ENCODE measurements at regions not wholly inside any gene's neighbourhood (a gene's known extent, or its start where the extent isn't known, plus 50 kb on each side); places are given as distances from the start of the nearest gene placed in this dataset.
"Not testable (repeated sequence)": the region's sequence is repeated elsewhere in the genome, so short reads cannot be mapped to it uniquely, and the experiment has no call there.

GRCh38 chr2:59827677-59828076 lies 725.8 kb downstream of the BCL11A start:
- in situ Hi-C loops (cut with HindIII; ENCODE audit: low sequenced_read_pairs), result no loop called here
- DNase-seq (ENCODE audit: low spot score), result no peak

DNA sequence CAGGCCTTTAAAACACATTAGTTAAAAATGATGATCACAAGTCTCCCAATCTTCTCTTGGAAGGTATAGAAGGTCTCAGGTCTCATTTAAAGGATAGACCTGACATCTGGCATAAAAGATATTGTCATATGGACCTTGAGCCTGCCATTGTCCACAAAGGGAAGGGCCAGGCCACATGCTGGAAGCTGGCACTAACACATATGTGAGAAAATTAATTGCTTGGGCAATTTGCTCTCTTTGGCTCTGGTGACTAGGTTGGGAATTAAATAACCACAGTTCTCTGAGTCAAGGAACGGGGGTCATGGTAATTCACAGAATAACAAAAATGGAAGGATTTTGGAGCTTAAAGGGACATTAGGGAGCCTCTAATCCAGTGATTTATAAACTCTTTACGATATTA lies 727.3 kb downstream of the BCL11A start:
- DNase-seq (ENCODE audit: low spot score), result no peak
- in situ Hi-C loops (cut with HindIII; ENCODE audit: low sequenced_read_pairs), result no loop called here

GRCh38 chr2:59824314-59824713 lies 729.1 kb downstream of the BCL11A start:
- in situ Hi-C loops (cut with HindIII; ENCODE audit: low sequenced_read_pairs), result no loop called here
- DNase-seq (ENCODE audit: low spot score), result no peak

- in situ Hi-C loops (cut with HindIII; ENCODE audit: low sequenced_read_pairs), result no loop called here
- DNase-seq (ENCODE audit: low spot score), result no peak
Observed at GRCh38 chr2:59816075-59816474, 737.4 kb downstream of the BCL11A start.

DNA sequence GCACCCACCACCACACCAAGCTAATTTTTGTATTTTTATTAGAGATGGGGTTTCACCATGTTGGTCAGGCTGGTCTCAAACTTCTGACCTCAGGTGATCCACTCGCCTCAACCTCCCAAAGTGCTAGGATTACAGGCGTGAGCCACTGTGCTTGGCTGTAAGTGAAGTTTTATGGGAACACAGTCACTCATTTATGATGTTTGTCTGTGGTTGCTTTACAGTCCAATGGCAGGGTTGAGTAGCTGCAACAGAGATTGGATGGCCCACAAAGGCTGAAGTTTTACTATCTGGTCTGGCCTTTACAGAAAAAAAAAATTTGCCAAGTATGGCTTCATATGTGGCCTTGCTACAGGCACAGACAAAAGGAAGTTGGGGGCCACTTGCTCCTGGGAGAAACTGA lies 743.2 kb downstream of the BCL11A start:
- DNase-seq (ENCODE audit: low spot score); in situ Hi-C loops (cut with HindIII; ENCODE audit: low sequenced_read_pairs): not testable (repeated sequence)

DNA sequence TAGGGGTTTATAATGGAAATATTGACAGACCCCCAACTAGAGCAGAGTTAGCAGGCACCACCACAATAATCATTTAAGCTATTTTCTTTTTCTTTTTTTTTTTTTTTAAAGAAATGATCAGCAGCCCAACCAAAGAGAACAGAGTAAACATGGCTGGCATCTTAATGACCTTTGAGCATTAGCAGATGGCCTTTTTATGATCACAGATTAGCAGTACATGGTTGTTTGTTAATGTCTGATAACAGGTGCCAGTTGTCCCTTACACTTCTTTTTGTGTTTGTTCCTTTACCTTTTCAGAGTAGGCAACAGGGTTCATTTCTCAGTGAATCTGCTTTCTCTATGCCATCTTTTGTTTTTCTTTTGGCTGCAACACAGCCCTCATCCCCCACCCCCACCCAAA lies 747.0 kb downstream of the BCL11A start:
- in situ Hi-C loops (cut with HindIII; ENCODE audit: low sequenced_read_pairs), result no loop called here
- no peak for DNase-seq (ENCODE audit: low spot score)

- in situ Hi-C loops (cut with HindIII; ENCODE audit: low sequenced_read_pairs), result no loop called here
- DNase-seq (ENCODE audit: low spot score), result no peak
Observed at GRCh38 chr2:59804732-59805131, 748.7 kb downstream of the BCL11A start.

- DNase-seq (ENCODE audit: low spot score), result no peak
- in situ Hi-C loops (cut with HindIII; ENCODE audit: low sequenced_read_pairs), result no loop called here
Observed at GRCh38 chr2:59803586-59803985, 749.9 kb downstream of the BCL11A start.

- DNase-seq (ENCODE audit: low spot score), result no peak
- in situ Hi-C loops (cut with HindIII; ENCODE audit: low sequenced_read_pairs), result no loop called here
Observed at GRCh38 chr2:59798687-59799232, 754.7 kb downstream of the BCL11A start.

- in situ Hi-C loops (cut with HindIII; ENCODE audit: low sequenced_read_pairs), result no loop called here
- DNase-seq (ENCODE audit: low spot score), result no peak
Observed at GRCh38 chr2:59791004-59791618, 762.3 kb downstream of the BCL11A start.

- no peak for DNase-seq (ENCODE audit: low spot score)
- in situ Hi-C loops (cut with HindIII; ENCODE audit: low sequenced_read_pairs), result no loop called here
Observed at GRCh38 chr2:59790186-59791003, 763.1 kb downstream of the BCL11A start.

DNA sequence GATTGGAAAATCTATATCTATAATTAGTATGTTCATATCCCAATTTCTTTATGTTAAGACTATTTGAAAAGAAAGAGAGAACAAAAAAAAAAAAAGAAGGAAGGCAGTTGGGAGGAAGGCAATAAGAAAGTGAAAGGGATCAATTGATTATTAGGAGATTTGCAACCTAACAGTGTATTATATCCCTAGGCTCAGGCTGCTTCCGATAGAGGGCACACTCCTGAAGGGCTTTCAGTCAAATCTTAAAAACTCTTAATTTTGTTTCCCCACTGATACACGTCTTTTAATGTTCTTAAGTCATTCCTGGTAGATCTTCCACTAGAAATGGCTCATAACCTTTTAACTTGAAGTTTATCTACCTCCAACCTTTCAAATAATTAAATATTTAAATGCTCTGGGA lies 763.9 kb downstream of the BCL11A start:
- no peak for DNase-seq (ENCODE audit: low spot score)
- in situ Hi-C loops (cut with HindIII; ENCODE audit: low sequenced_read_pairs), result no loop called here

GRCh38 chr2:59787095-59787494 lies 766.4 kb downstream of the BCL11A start:
- no peak for DNase-seq (ENCODE audit: low spot score)
- in situ Hi-C loops (cut with HindIII; ENCODE audit: low sequenced_read_pairs), result no loop called here

- no peak for DNase-seq (ENCODE audit: low spot score)
- in situ Hi-C loops (cut with HindIII; ENCODE audit: low sequenced_read_pairs), result no loop called here
Observed at GRCh38 chr2:59786684-59787083, 766.8 kb downstream of the BCL11A start.

GRCh38 chr2:59779571-59779970 lies 773.9 kb downstream of the BCL11A start:
- DNase-seq (ENCODE audit: low spot score), result no peak
- in situ Hi-C loops (cut with HindIII; ENCODE audit: low sequenced_read_pairs), result no loop called here

- in situ Hi-C loops (cut with HindIII; ENCODE audit: low sequenced_read_pairs), result no loop called here
- no peak for DNase-seq (ENCODE audit: low spot score)
Observed at GRCh38 chr2:59777120-59777519, 776.3 kb downstream of the BCL11A start.

GRCh38 chr2:59776726-59777008 lies 776.8 kb downstream of the BCL11A start:
- no peak for DNase-seq (ENCODE audit: low spot score)
- in situ Hi-C loops (cut with HindIII; ENCODE audit: low sequenced_read_pairs), result no loop called here

- DNase-seq (ENCODE audit: low spot score), result no peak
- in situ Hi-C loops (cut with HindIII; ENCODE audit: low sequenced_read_pairs), result no loop called here
Observed at GRCh38 chr2:59774821-59775433, 778.5 kb downstream of the BCL11A start.

- DNase-seq (ENCODE audit: low spot score), result no peak
- in situ Hi-C loops (cut with HindIII; ENCODE audit: low sequenced_read_pairs), result no loop called here
Observed at GRCh38 chr2:59770651-59771050, 782.8 kb downstream of the BCL11A start.

DNA sequence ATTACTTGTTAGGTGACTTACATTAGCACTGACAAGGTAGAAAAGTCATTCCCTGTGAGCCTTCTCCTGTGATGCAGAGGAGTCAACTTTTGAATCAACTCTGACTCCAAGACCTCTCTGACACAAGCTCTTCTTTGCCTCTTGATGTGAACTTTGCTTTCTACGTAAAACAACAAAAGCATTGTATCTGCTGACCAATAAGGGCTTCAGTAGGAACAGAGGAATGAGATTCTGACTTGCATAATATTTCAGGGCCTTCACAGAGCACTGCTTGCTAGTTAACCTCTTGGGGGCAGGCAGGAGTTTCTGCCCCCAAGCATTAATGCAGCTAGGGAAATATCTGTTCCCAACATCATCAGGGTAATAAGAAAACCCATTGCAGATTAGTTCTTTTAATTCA lies 791.5 kb downstream of the BCL11A start:
- DNase-seq (ENCODE audit: low spot score), result no peak
- in situ Hi-C loops (cut with HindIII; ENCODE audit: low sequenced_read_pairs), result no loop called here
